K562 (cell line): ENCODE measurements at regions not wholly inside any gene's neighbourhood (a gene's known extent, or its start where the extent isn't known, plus 50 kb on each side); places are given as distances from the start of the nearest gene placed in this dataset.

ENCODE experiments used
- ATAC-seq: fragments of 200-7000 bp; cut with Tn5 transposase; 3 replicates; pipeline ENCODE4 v1.9.1; 2020; ENCODE audit warnings: moderate library complexity
- BruUV-seq: library from RNA; stranded (reverse); fragments of 400-500 nt; replicated peaks from 2 replicates; lab custom pipeline; 2021; lab: Mats Ljungman, UMichigan
- CTCF ChIA-PET: fragments of 300-600 bp; formaldehyde crosslinking; extraction: SDS; loops from one replicate; lab custom pipeline; 2021; ENCODE audit warnings: low intra/inter-chr PET ratio; lab: Yijun Ruan, JAX
- POLR2A ChIA-PET: fragments of 300-600, 350-650 bp; sonication (Branson Sonifier 250); formaldehyde crosslinking; extraction: SDS; loops from one replicate; lab custom pipeline; 2021; ENCODE audit warnings: antibody characterized with exemption, inconsistent platforms; lab: Yijun Ruan, JAX
- DNase-seq, 4 experiments: peaks; one replicate each; pipeline versions ENCODE4 v3.0.0 to v3.0.0-alpha.2; 2011 to 2018; ENCODE audit warnings: low spot score in 3 of 4, mixed read lengths in 3 of 4; ENCODE audit errors: extremely low read depth in 1 of 4
- FAIRE-seq: peaks from 2 replicates; lab custom pipeline; 2011; peaks lifted over from hg19 to GRCh38; lab: Jason Lieb, UNC
- H2AFZ ChIP-seq: 2 replicates; pipeline ENCODE4 v1.6.0; 2011; ENCODE audit warnings: low read depth, low read length, control low read depth, inconsistent platforms
- H3K27ac ChIP-seq: fragments of 200-600 bp; 3 replicates; pipeline ENCODE4 v1.8.0; 2011; ENCODE audit warnings: low read depth, mild to moderate bottlenecking, control low read depth, inconsistent platforms, low read length, moderate library complexity, mixed read lengths; ENCODE audit errors: extremely low read depth
- H3K27me3 ChIP-seq, 2 experiments: fragments of 300-600 bp in 1 of 2; 2 replicates in 1 of 2; 3 replicates in 1 of 2; pipeline versions ENCODE4 v1.6.0 to v1.8.0; 2011; ENCODE audit warnings: inconsistent platforms in 2 of 2, low read length in 2 of 2, mild to moderate bottlenecking in 1 of 2, mixed read lengths in 1 of 2, moderate library complexity in 1 of 2; ENCODE audit not compliant: control insufficient read depth in 2 of 2, insufficient read depth in 2 of 2
- H3K36me3 ChIP-seq: fragments of 300-600 bp; 3 replicates; pipeline ENCODE4 v1.8.0; 2011; ENCODE audit warnings: mild to moderate bottlenecking, low read length, inconsistent platforms; ENCODE audit not compliant: control insufficient read depth, insufficient read depth
- H3K4me1 ChIP-seq, 2 experiments: fragments of 200-600 bp in 1 of 2; replicated peaks in 1 of 2; 2 replicates in 1 of 2; 3 replicates in 1 of 2; pipeline versions ENCODE4 v1.5.1 to v1.8.0; 2011; ENCODE audit warnings: inconsistent platforms in 2 of 2, low read length in 2 of 2, mild to moderate bottlenecking in 1 of 2, mixed read lengths in 1 of 2, moderate library complexity in 1 of 2; ENCODE audit not compliant: control insufficient read depth in 2 of 2, insufficient read depth in 2 of 2
- H3K4me2 ChIP-seq: 2 replicates; pipeline ENCODE4 v1.6.1; 2011; ENCODE audit warnings: low read length, control low read depth, inconsistent platforms, mixed read lengths; ENCODE audit not compliant: insufficient read depth
- H3K4me3 ChIP-seq: fragments of 200-600 bp; sonication (generic), shearing (Covaris generic); 2 replicates; pipeline ENCODE4 v1.5.1; 2016; ENCODE audit warnings: control low read depth, inconsistent platforms
- H3K79me2 ChIP-seq: fragments of 200-600 bp; 3 replicates; pipeline ENCODE4 v1.8.0; 2011; ENCODE audit warnings: low read length, inconsistent platforms; ENCODE audit not compliant: control insufficient read depth, insufficient read depth
- H3K9ac ChIP-seq, 2 experiments: 2 replicates each; pipeline versions ENCODE4 v1.6.0 to v1.6.1; 2011; ENCODE audit warnings: low read depth in 2 of 2, low read length in 2 of 2, control low read depth in 1 of 2, inconsistent platforms in 1 of 2, mild to moderate bottlenecking in 1 of 2, mixed read lengths in 1 of 2; ENCODE audit not compliant: insufficient read depth in 1 of 2
- H3K9me1 ChIP-seq: one replicate; pipeline ENCODE4 v1.6.0; 2011; ENCODE audit warnings: inconsistent platforms, mild to moderate bottlenecking, low read length, moderate library complexity; ENCODE audit not compliant: control insufficient read depth, insufficient read depth
- H3K9me3 ChIP-seq: replicated peaks from 2 replicates; pipeline ENCODE4 v1.5.1; 2011; ENCODE audit warnings: low read depth, low read length, inconsistent platforms; ENCODE audit not compliant: control insufficient read depth, insufficient read depth
- H4K20me1 ChIP-seq: replicated peaks from 2 replicates; pipeline ENCODE4 v1.6.1; 2011; ENCODE audit warnings: low read length, inconsistent platforms, mixed read lengths; ENCODE audit not compliant: control insufficient read depth, insufficient read depth
- ATF1 ChIP-seq, 2 experiments: fragments of 450-650 bp in 1 of 2; IDR thresholded peaks; 2 replicates each; pipeline ENCODE4 v1.6.1; 2016; ENCODE audit warnings: missing compliant biosample characterization in 1 of 2, missing genetic modification characterization in 1 of 2
- HMG20A ChIP-seq: fragments of 450-650 bp; formaldehyde crosslinking; conservative IDR thresholded peaks from 2 replicates; pipeline ENCODE4 v1.4.0; 2020; ENCODE audit warnings: mild to moderate bottlenecking, mixed read lengths
- NR2F6 ChIP-seq: fragments of 450-650 bp; formaldehyde crosslinking; IDR thresholded peaks from 2 replicates; pipeline ENCODE4 v1.4.0; 2020; ENCODE audit warnings: mild to moderate bottlenecking
- SAFB2 ChIP-seq: fragments of 200-400 bp; formaldehyde crosslinking; IDR thresholded peaks from 2 replicates; pipeline ENCODE4 v1.6.1; 2018; ENCODE audit warnings: borderline replicate concordance, low read length, low read depth, moderate library complexity; ENCODE audit not compliant: severe bottlenecking
- SNRNP70 ChIP-seq: fragments of 200-400 bp; formaldehyde crosslinking; optimal IDR thresholded peaks from 2 replicates; pipeline ENCODE3; 2017; ENCODE audit warnings: low read depth, low read length
- ZNF408 ChIP-seq: fragments of 250-450 bp; sonication (Bioruptor Pico); IDR thresholded peaks from 2 replicates; pipeline ENCODE4 v1.4.0; 2020; ENCODE audit warnings: low read depth, mild to moderate bottlenecking, moderate library complexity
- ZNF561 ChIP-seq: fragments of 450-650 bp; formaldehyde crosslinking; conservative IDR thresholded peaks from 2 replicates; pipeline ENCODE4 v1.4.0; 2020; ENCODE audit warnings: mild to moderate bottlenecking, moderate library complexity
- WGBS: fragments of 100-300 bp; shearing (Covaris generic); methylation state at CpG from one replicate; pipeline ENCODE4 v1.1.6; 2016; ENCODE audit warnings: low coverage, mixed read lengths; ENCODE audit not compliant: insufficient coverage; ENCODE audit errors: missing lambda C conversion rate; 5-methylcytosine and 5-hydroxymethylcytosine counted together
- in situ Hi-C: fragments of 300-500 bp; cut with MboI; formaldehyde crosslinking; loops from 4 replicates; pipeline ENCODE4 v1.15.0; 2018; ENCODE audit warnings: inconsistent platforms, mixed read lengths
- intact Hi-C: fragments of 100-400 bp; cut with micrococcal nuclease; formaldehyde crosslinking; loops from 2 replicates; pipeline ENCODE4 v1.14.2; 2022
- TF ChIP-seq, protein P1 (sequence below): fragments of 450-650 bp; formaldehyde crosslinking; IDR thresholded peaks from 2 replicates; pipeline ENCODE4 v1.4.0; 2020; ENCODE audit warnings: mild to moderate bottlenecking
- TF ChIP-seq, protein P2 (sequence below): IDR thresholded peaks from 2 replicates; pipeline ENCODE4 v1.6.1; 2014; ENCODE audit warnings: antibody characterized with exemption

DNA sequence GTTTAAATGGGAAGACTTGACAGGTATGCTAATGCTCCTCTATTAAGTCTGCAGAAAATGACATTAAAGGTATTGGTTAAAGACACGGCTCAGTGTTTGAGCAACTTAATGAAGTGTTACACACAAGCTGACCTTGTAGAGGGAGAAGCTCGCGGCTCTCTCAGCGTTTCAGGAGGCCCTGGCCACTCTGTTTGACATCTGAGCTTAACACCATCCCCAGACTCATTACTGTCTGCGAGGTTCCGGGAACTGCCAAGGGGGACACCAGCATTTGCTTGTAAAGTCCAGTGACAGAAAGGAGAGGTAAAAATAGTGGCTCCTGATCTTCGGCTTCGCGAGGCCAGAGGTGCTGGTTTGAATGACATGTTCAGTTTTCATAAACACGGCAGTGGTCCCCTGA lies 540.7 kb upstream of the CADM1 start:
- H3K4me1 ChIP-seq, result no peaks in the 10 kb centered on the region
- no peaks in the 10 kb centered on the region; a peak in 1 of 5 replicates for H3K27me3 ChIP-seq
- H3K9me1 ChIP-seq, result no peaks in the 10 kb centered on the region
- no TSS peak for BruUV-seq
- no peak overlapping the region for H3K9ac ChIP-seq
- no peak for TF ChIP-seq ATF1 (CRISPR knock-in tag; IDR thresholded peaks at IDR 0.05)
- no peak for TF ChIP-seq ATF1 (tag; IDR thresholded peaks at IDR 0.05)
- TF ChIP-seq, protein P1, sequence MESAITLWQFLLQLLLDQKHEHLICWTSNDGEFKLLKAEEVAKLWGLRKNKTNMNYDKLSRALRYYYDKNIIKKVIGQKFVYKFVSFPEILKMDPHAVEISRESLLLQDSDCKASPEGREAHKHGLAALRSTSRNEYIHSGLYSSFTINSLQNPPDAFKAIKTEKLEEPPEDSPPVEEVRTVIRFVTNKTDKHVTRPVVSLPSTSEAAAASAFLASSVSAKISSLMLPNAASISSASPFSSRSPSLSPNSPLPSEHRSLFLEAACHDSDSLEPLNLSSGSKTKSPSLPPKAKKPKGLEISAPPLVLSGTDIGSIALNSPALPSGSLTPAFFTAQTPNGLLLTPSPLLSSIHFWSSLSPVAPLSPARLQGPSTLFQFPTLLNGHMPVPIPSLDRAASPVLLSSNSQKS (CRISPR knock-in tag), result no peak
- no peak for TF ChIP-seq ZNF561 (CRISPR knock-in tag)
- no peak for TF ChIP-seq HMG20A
- no peak for TF ChIP-seq SAFB2
- no peak for TF ChIP-seq ZNF408
- no peak for TF ChIP-seq NR2F6 (CRISPR knock-in tag)
- no peak for TF ChIP-seq SNRNP70
- TF ChIP-seq, protein P2, sequence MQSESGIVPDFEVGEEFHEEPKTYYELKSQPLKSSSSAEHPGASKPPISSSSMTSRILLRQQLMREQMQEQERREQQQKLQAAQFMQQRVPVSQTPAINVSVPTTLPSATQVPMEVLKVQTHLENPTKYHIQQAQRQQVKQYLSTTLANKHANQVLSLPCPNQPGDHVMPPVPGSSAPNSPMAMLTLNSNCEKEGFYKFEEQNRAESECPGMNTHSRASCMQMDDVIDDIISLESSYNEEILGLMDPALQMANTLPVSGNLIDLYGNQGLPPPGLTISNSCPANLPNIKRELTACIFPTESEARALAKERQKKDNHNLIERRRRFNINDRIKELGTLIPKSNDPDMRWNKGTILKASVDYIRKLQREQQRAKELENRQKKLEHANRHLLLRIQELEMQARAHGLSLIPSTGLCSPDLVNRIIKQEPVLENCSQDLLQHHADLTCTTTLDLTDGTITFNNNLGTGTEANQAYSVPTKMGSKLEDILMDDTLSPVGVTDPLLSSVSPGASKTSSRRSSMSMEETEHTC, result no peak
- DNase-seq, result no peak
- no peaks in the 10 kb centered on the region for H3K9me3 ChIP-seq
- H4K20me1 ChIP-seq, result no peaks in the 10 kb centered on the region
- no peak overlapping the region for H3K27ac ChIP-seq
- H3K79me2 ChIP-seq, result no peaks in the 10 kb centered on the region
- no peak overlapping the region for H2AFZ ChIP-seq
- H3K4me2 ChIP-seq, result no peak overlapping the region
- in situ Hi-C loops, result no loop called here
- WGBS, result 0% methylated on average over 10 of the region's 10 CpGs
- no peaks in the 10 kb centered on the region for H3K36me3 ChIP-seq
- no peak for ATAC-seq
- ChIA-PET POLR2A (no interaction called here), CTCF (no interaction called here)
- H3K4me3 ChIP-seq, result no peak overlapping the region
- intact Hi-C loops, result no loop called here
- no peak for FAIRE-seq
